ENCODE measurements at regions not wholly inside any gene's neighbourhood (a gene's known extent, or its start where the extent isn't known, plus 50 kb on each side); places are given as distances from the start of the nearest gene placed in this dataset.

DNA sequence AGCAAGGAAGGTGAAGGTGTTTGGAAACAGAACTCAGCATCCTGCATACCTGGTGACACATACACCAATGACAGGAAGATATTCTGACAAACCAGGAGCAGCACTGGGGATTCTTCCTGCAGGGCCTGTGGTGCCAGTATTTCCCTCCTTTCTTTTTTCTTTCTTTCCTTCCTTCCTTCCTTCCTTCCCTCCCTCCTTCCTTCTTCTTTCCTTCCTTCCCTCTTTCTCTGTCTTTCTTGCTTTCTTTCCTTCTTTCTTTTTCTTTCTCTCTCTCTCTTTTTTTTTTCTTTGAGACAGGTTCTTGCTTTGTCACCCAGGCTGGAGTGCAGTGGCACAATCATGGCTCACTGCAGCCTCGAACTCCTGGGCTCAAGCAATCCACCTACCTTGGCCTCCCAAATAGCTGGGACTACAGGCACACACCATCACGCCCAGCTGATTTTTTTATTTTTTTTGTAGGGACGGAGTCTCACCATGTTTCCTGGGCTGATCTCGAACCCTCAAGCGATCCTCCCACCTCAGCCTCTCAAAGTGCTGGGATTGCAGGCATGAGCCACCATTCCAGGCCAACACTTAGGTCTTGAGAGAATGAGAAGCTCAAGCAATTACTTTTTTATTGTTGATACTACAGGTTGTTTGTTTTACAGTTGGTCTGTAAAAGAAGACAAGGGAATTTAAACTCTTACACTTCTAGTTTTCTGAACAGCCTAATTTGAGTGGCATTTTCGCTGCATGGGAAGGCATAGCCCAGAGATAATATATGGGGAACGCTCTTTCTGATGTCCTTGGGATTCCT is 54.7 kb upstream of the GATA6 start:
- no peak for DNase-seq (ENCODE audit: low spot score)

DNA sequence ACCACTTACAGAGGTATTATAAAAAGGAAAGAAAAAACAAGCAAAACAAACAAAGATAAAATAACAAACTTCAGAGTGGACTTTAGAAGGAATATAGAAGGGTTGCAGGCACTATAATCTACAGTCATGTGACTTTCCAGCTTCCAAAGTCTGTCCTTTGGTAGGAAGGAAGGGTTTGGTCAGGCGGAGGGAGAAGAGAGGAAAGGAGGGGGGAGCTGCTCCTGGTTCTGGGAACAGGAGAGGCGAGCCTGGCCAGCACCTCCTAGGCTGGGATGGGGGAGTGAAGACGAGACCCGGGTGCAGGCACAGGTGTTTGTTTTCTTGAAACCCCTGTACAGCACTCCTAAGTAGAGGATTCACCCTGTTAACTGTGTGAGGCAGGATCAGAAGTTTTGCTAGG is 53.8 kb upstream of the GATA6 start:
- no peak for DNase-seq (ENCODE audit: low spot score)
